ENCODE measurements at regions not wholly inside any gene's neighbourhood (a gene's known extent, or its start where the extent isn't known, plus 50 kb on each side); places are given as distances from the start of the nearest gene placed in this dataset.
"Not testable (repeated sequence)": the region's sequence is repeated elsewhere in the genome, so short reads cannot be mapped to it uniquely, and the experiment has no call there.

DNA sequence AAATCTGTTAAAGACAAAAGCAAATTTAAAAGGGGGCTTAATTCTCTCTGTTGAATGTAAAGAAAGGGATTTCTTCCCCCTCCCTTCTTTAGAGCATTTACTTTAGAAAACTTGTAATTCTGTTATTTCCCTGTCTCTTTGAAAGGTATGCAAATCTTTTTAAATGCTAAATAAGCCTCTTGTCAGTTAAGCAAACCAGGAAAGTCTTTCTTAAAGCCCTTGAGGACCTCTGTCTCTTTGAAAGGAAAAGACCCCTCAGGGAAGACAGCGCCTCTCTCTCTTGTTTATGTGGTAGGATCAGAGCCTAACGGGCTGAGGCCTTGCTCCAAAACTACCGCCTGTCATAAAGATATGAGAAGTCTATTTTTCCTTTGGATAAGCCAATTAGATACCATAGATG is 139.9 kb upstream of the CDH7 start:
- no peak for TF ChIP-seq POLR2A (IDR thresholded peaks at IDR 0.05; ENCODE audit: extremely low read depth, insufficient read length)
- TF ChIP-seq, protein P1, sequence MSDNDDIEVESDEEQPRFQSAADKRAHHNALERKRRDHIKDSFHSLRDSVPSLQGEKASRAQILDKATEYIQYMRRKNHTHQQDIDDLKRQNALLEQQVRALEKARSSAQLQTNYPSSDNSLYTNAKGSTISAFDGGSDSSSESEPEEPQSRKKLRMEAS (IDR thresholded peaks at IDR 0.05; ENCODE audit: low read depth, low read length): no peak
- TF ChIP-seq, protein P2, sequence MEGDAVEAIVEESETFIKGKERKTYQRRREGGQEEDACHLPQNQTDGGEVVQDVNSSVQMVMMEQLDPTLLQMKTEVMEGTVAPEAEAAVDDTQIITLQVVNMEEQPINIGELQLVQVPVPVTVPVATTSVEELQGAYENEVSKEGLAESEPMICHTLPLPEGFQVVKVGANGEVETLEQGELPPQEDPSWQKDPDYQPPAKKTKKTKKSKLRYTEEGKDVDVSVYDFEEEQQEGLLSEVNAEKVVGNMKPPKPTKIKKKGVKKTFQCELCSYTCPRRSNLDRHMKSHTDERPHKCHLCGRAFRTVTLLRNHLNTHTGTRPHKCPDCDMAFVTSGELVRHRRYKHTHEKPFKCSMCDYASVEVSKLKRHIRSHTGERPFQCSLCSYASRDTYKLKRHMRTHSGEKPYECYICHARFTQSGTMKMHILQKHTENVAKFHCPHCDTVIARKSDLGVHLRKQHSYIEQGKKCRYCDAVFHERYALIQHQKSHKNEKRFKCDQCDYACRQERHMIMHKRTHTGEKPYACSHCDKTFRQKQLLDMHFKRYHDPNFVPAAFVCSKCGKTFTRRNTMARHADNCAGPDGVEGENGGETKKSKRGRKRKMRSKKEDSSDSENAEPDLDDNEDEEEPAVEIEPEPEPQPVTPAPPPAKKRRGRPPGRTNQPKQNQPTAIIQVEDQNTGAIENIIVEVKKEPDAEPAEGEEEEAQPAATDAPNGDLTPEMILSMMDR (IDR thresholded peaks at IDR 0.05; ENCODE audit: low read depth, low read length): no peak
- no peak for TF ChIP-seq MYC (IDR thresholded peaks at IDR 0.05; ENCODE audit: low read depth, low read length)
- no peak for DNase-seq (ENCODE audit: low read depth)
- H3K4me3 ChIP-seq (ENCODE audit: low read depth, low read length): no peak overlapping the region

GRCh38 chr18:65608471-65608870 is 142.3 kb upstream of the CDH7 start:
- TF ChIP-seq, protein P2 (IDR thresholded peaks at IDR 0.05; ENCODE audit: low read depth, low read length): no peak
- TF ChIP-seq, protein P1 (IDR thresholded peaks at IDR 0.05; ENCODE audit: low read depth, low read length): no peak
- TF ChIP-seq MYC (IDR thresholded peaks at IDR 0.05; ENCODE audit: low read depth, low read length) (no peak), POLR2A (IDR thresholded peaks at IDR 0.05; ENCODE audit: extremely low read depth, insufficient read length) (no peak)
- DNase-seq (ENCODE audit: low read depth): no peak
- H3K4me3 ChIP-seq (ENCODE audit: low read depth, low read length): no peak overlapping the region

DNA sequence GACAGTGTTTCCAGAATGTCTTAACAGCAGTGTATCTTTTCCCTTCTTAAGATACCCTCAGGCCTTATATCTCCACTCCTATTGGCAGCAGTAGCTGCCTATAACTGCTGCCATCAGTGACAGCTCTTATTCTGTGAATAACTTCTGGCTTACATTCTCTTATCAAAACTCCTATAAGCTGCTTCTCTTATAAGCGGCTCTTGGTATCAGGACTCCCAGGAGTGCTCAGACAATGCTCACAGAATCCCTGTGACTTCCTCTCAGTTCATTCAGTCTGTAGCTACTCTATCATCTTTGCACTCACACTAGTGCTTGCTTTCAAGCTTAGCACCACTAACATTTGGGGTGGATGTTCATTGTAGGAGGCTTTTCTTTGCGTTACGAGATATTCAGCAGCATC is 143.7 kb upstream of the CDH7 start:
- TF ChIP-seq, protein P2 (IDR thresholded peaks at IDR 0.05; ENCODE audit: low read depth, low read length): no peak
- TF ChIP-seq POLR2A (IDR thresholded peaks at IDR 0.05; ENCODE audit: extremely low read depth, insufficient read length) (no peak), MYC (IDR thresholded peaks at IDR 0.05; ENCODE audit: low read depth, low read length) (no peak)
- TF ChIP-seq, protein P1 (IDR thresholded peaks at IDR 0.05; ENCODE audit: low read depth, low read length): no peak
- DNase-seq (ENCODE audit: low read depth): no peak
- no peak overlapping the region for H3K4me3 ChIP-seq (ENCODE audit: low read depth, low read length)

GRCh38 chr18:65606551-65607130 is 144.2 kb upstream of the CDH7 start:
- TF ChIP-seq, protein P1 (IDR thresholded peaks at IDR 0.05; ENCODE audit: low read depth, low read length): no peak
- no peak for TF ChIP-seq POLR2A (IDR thresholded peaks at IDR 0.05; ENCODE audit: extremely low read depth, insufficient read length)
- no peak for TF ChIP-seq MYC (IDR thresholded peaks at IDR 0.05; ENCODE audit: low read depth, low read length)
- TF ChIP-seq, protein P2 (IDR thresholded peaks at IDR 0.05; ENCODE audit: low read depth, low read length): no peak
- DNase-seq (ENCODE audit: low read depth): peak; percentile 1
- no peak overlapping the region for H3K4me3 ChIP-seq (ENCODE audit: low read depth, low read length)

GRCh38 chr18:65605352-65605751 is 145.5 kb upstream of the CDH7 start:
- DNase-seq (ENCODE audit: low read depth); H3K4me3 ChIP-seq (ENCODE audit: low read depth, low read length): not testable (repeated sequence)

- no peak overlapping the region for H3K4me3 ChIP-seq (ENCODE audit: low read depth, low read length)
- TF ChIP-seq POLR2A (IDR thresholded peaks at IDR 0.05; ENCODE audit: extremely low read depth, insufficient read length): no peak
- no peak for TF ChIP-seq MYC (IDR thresholded peaks at IDR 0.05; ENCODE audit: low read depth, low read length)
- TF ChIP-seq, protein P1 (IDR thresholded peaks at IDR 0.05; ENCODE audit: low read depth, low read length): no peak
- TF ChIP-seq, protein P2 (IDR thresholded peaks at IDR 0.05; ENCODE audit: low read depth, low read length): no peak
- no peak for DNase-seq (ENCODE audit: low read depth)
These were observed 149.0 kb upstream of the CDH7 start for GRCh38 chr18:65601775-65602174.
